ENCODE measurements at regions not wholly inside any gene's neighbourhood (a gene's known extent, or its start where the extent isn't known, plus 50 kb on each side); places are given as distances from the start of the nearest gene placed in this dataset.
"Not testable (repeated sequence)": the region's sequence is repeated elsewhere in the genome, so short reads cannot be mapped to it uniquely, and the experiment has no call there.

- CTCF ChIA-PET; H3K27ac Mint-ChIP-seq; H3K36me3 Mint-ChIP-seq; ATAC-seq; H3K9me3 Mint-ChIP-seq (ENCODE audit: low read depth); H3K4me1 Mint-ChIP-seq; H3K4me3 Mint-ChIP-seq; DNase-seq: not testable (repeated sequence)
- H3K27me3 Mint-ChIP-seq = peaks cover 30% of the 10 kb centered on the region
These were observed 142.4 kb upstream of the POC5 start for GRCh38 chr5:75859621-75860020.

- Mint-ChIP-seq H3K4me1 (no peaks in the 10 kb centered on the region), H3K4me3 (no peak overlapping the region), H3K9me3 (ENCODE audit: low read depth) (no peaks in the 10 kb centered on the region), H3K27ac (no peak overlapping the region), H3K27me3 (peaks cover 21% of the 10 kb centered on the region), H3K36me3 (no peaks in the 10 kb centered on the region)
- DNase-seq (no peak), ATAC-seq (no peak)
- CTCF ChIA-PET = no interaction called here
These were observed 138.8 kb upstream of the POC5 start for GRCh38 chr5:75856056-75856455.

- peaks cover 9% of the 10 kb centered on the region for H3K27me3 Mint-ChIP-seq
- ATAC-seq = no peak
These were observed 130.8 kb upstream of the POC5 start for GRCh38 chr5:75848077-75848476.

GRCh38 chr5:75847561-75848021, 130.4 kb upstream of the POC5 start:
- H3K36me3 Mint-ChIP-seq = no peaks in the 10 kb centered on the region
- no peak for ATAC-seq
- peaks cover 9% of the 10 kb centered on the region for H3K27me3 Mint-ChIP-seq
- DNase-seq = no peak
- H3K4me3 Mint-ChIP-seq = no peak overlapping the region
- H3K4me1 Mint-ChIP-seq = no peaks in the 10 kb centered on the region
- no peak overlapping the region for H3K27ac Mint-ChIP-seq
- H3K9me3 Mint-ChIP-seq (ENCODE audit: low read depth) = no peaks in the 10 kb centered on the region
- CTCF ChIA-PET = no interaction called here

More at GRCh38 chr5:75848077-75848476, 130.8 kb upstream of the POC5 start:
- Mint-ChIP-seq H3K4me3 (no peak overlapping the region), H3K27ac (no peak overlapping the region), H3K36me3 (no peaks in the 10 kb centered on the region), H3K9me3 (ENCODE audit: low read depth) (no peaks in the 10 kb centered on the region), H3K4me1 (no peaks in the 10 kb centered on the region)
- CTCF ChIA-PET = no interaction called here
- no peak for DNase-seq

- Mint-ChIP-seq H3K36me3 (no peaks in the 10 kb centered on the region), H3K4me1 (no peaks in the 10 kb centered on the region), H3K4me3 (no peak overlapping the region), H3K27ac (no peak overlapping the region), H3K9me3 (ENCODE audit: low read depth) (peaks cover 7% of the 10 kb centered on the region), H3K27me3 (peaks cover 10% of the 10 kb centered on the region)
- CTCF ChIA-PET = no interaction called here
- DNase-seq = no peak
- no peak for ATAC-seq
These were observed 127.1 kb upstream of the POC5 start for GRCh38 chr5:75844301-75844700.

GRCh38 chr5:75843319-75843718, 126.1 kb upstream of the POC5 start:
- CTCF ChIA-PET = no interaction called here
- H3K36me3 Mint-ChIP-seq = no peaks in the 10 kb centered on the region
- no peak for DNase-seq
- no peak overlapping the region for H3K27ac Mint-ChIP-seq
- ATAC-seq = no peak
- no peak overlapping the region for H3K4me3 Mint-ChIP-seq
- H3K9me3 Mint-ChIP-seq (ENCODE audit: low read depth) = peaks cover 7% of the 10 kb centered on the region
- peaks cover 8% of the 10 kb centered on the region for H3K27me3 Mint-ChIP-seq
- no peaks in the 10 kb centered on the region for H3K4me1 Mint-ChIP-seq

GRCh38 chr5:75839547-75839946, 122.3 kb upstream of the POC5 start:
- CTCF ChIA-PET = interaction anchor here (1.0 kb wide), 1 partner anchor 26 kb away, joined by 3 read pairs; no protein-coding TSS in a partner anchor

GRCh38 chr5:75837258-75837841, 120.1 kb upstream of the POC5 start:
- Mint-ChIP-seq H3K4me3 (no peak overlapping the region), H3K9me3 (ENCODE audit: low read depth) (peaks cover 7% of the 10 kb centered on the region), H3K27ac (no peak overlapping the region), H3K27me3 (peaks cover 5% of the 10 kb centered on the region), H3K36me3 (no peaks in the 10 kb centered on the region), H3K4me1 (no peaks in the 10 kb centered on the region)
- CTCF ChIA-PET = no interaction called here
- DNase-seq (no peak), ATAC-seq (no peak)

More at GRCh38 chr5:75839547-75839946, 122.3 kb upstream of the POC5 start:
- no peak for ATAC-seq
- Mint-ChIP-seq H3K9me3 (ENCODE audit: low read depth) (peaks cover 7% of the 10 kb centered on the region), H3K27ac (no peak overlapping the region), H3K27me3 (peaks cover 5% of the 10 kb centered on the region), H3K36me3 (no peaks in the 10 kb centered on the region), H3K4me1 (no peaks in the 10 kb centered on the region), H3K4me3 (no peak overlapping the region)
- no peak for DNase-seq

- ATAC-seq (no peak), DNase-seq (no peak)
- Mint-ChIP-seq H3K27ac (no peak overlapping the region), H3K4me1 (no peaks in the 10 kb centered on the region), H3K4me3 (no peak overlapping the region), H3K9me3 (ENCODE audit: low read depth) (no peaks in the 10 kb centered on the region), H3K36me3 (no peaks in the 10 kb centered on the region), H3K27me3 (peaks cover 5% of the 10 kb centered on the region)
- CTCF ChIA-PET = no interaction called here
These were observed 114.3 kb upstream of the POC5 start for GRCh38 chr5:75831561-75831960.

GRCh38 chr5:75828029-75828428, 110.8 kb upstream of the POC5 start:
- Mint-ChIP-seq H3K27me3 (peaks cover 5% of the 10 kb centered on the region), H3K4me3 (no peak overlapping the region), H3K9me3 (ENCODE audit: low read depth) (no peaks in the 10 kb centered on the region), H3K27ac (no peak overlapping the region), H3K4me1 (no peaks in the 10 kb centered on the region), H3K36me3 (no peaks in the 10 kb centered on the region)
- no peak for ATAC-seq
- DNase-seq = no peak
- CTCF ChIA-PET = no interaction called here

- CTCF ChIA-PET = no interaction called here
- H3K36me3 Mint-ChIP-seq = no peaks in the 10 kb centered on the region
- peaks cover 5% of the 10 kb centered on the region for H3K27me3 Mint-ChIP-seq
- no peak overlapping the region for H3K27ac Mint-ChIP-seq
- DNase-seq = no peak
- H3K9me3 Mint-ChIP-seq (ENCODE audit: low read depth) = no peaks in the 10 kb centered on the region
- H3K4me3 Mint-ChIP-seq = no peak overlapping the region
- H3K4me1 Mint-ChIP-seq = no peaks in the 10 kb centered on the region
- no peak for ATAC-seq
These were observed 107.1 kb upstream of the POC5 start for GRCh38 chr5:75824323-75824722.

- CTCF ChIA-PET = no interaction called here
- Mint-ChIP-seq H3K36me3 (no peaks in the 10 kb centered on the region), H3K27me3 (peaks cover 1% of the 10 kb centered on the region), H3K27ac (no peak overlapping the region), H3K4me3 (no peak overlapping the region), H3K4me1 (no peaks in the 10 kb centered on the region), H3K9me3 (ENCODE audit: low read depth) (no peaks in the 10 kb centered on the region)
- no peak for ATAC-seq
- DNase-seq = no peak
These were observed 106.6 kb upstream of the POC5 start for GRCh38 chr5:75823811-75824210.

- CTCF ChIA-PET = no interaction called here
- no peak overlapping the region for H3K27ac Mint-ChIP-seq
- H3K27me3 Mint-ChIP-seq = peaks cover 6% of the 10 kb centered on the region
- DNase-seq = no peak
- no peaks in the 10 kb centered on the region for H3K4me1 Mint-ChIP-seq
- H3K9me3 Mint-ChIP-seq (ENCODE audit: low read depth) = no peaks in the 10 kb centered on the region
- no peak overlapping the region for H3K4me3 Mint-ChIP-seq
- H3K36me3 Mint-ChIP-seq = no peaks in the 10 kb centered on the region
- ATAC-seq = no peak
These were observed 101.4 kb upstream of the POC5 start for GRCh38 chr5:75818661-75819060.

GRCh38 chr5:75799695-75800094, 82.5 kb upstream of the POC5 start:
- H3K27me3 Mint-ChIP-seq; H3K27ac Mint-ChIP-seq; H3K4me1 Mint-ChIP-seq; DNase-seq; ATAC-seq; H3K4me3 Mint-ChIP-seq; H3K36me3 Mint-ChIP-seq; CTCF ChIA-PET; H3K9me3 Mint-ChIP-seq (ENCODE audit: low read depth): not testable (repeated sequence)

- H3K36me3 Mint-ChIP-seq; H3K4me3 Mint-ChIP-seq; DNase-seq; H3K9me3 Mint-ChIP-seq (ENCODE audit: low read depth); CTCF ChIA-PET; H3K27ac Mint-ChIP-seq; ATAC-seq; H3K4me1 Mint-ChIP-seq; H3K27me3 Mint-ChIP-seq: not testable (repeated sequence)
These were observed 52.1 kb upstream of the POC5 start for GRCh38 chr5:75769338-75769737.
